ENCODE measurements at regions not wholly inside any gene's neighbourhood (a gene's known extent, or its start where the extent isn't known, plus 50 kb on each side); places are given as distances from the start of the nearest gene placed in this dataset.

DNA sequence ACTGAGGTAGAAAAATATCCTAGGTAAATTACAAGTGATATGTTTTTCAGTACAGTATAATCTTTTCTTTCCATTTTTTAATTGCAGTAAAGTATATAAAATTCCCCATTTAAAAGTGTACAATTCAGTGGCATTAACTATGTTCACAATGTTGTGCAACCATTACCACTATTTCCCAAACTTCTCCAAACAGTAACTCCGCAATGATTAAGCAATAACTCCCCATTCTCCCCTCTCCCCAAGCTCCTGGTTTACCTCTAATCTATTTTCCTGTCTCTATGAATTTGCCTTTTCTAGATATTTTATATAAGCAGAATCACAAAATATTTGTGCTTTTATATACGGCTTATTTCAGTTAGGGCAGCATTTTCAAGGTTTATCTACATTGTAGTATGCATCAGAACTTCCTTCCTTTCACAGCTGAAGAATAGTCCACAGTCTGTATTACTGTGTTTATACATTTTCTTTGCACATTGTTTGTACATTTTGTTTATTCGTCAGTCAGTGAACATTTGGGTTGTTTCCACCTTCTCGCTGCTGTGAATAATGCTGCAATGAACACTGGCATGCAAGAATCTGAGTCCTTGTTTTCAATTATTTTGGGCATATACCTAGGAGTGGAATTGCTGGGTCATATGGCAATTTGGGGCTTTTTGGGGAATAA is 110.7 kb downstream of the RPL27A start:
- WGBS (ENCODE audit: insufficient coverage, low coverage, missing lambda C conversion rate): 6% methylated on average over 4 of the region's 4 CpGs
- intact Hi-C loops (cut with micrococcal nuclease): no loop called here
- no peak overlapping the region for H3K4me3 ChIP-seq
- H3K36me3 ChIP-seq (ENCODE audit: control insufficient read depth, insufficient read depth, low read length): no peaks in the 10 kb centered on the region
- peaks cover 18% of the 10 kb centered on the region in 2 experiments; a peak in 4 of 5 replicates for H3K27me3 ChIP-seq (ENCODE audit: control insufficient read depth in 2 of 2, insufficient read depth in 2 of 2, low read length in 2 of 2)
- in situ Hi-C loops (cut with MboI): no loop called here
- ATAC-seq (no peak), FAIRE-seq (no peak), DNase-seq (ENCODE audit: extremely low read depth in 1 of 4, low spot score in 3 of 4) (no peak)
- H3K4me2 ChIP-seq (ENCODE audit: insufficient read depth, low read length): no peak overlapping the region
- no peaks in the 10 kb centered on the region for H3K9me1 ChIP-seq (ENCODE audit: control insufficient read depth, insufficient read depth, low read length)
- H3K9me3 ChIP-seq (replicated peaks; ENCODE audit: control insufficient read depth, insufficient read depth, low read depth, low read length): no peaks in the 10 kb centered on the region
- H3K9ac ChIP-seq (ENCODE audit: insufficient read depth in 1 of 2, low read depth in 2 of 2, low read length in 2 of 2): no peak overlapping the region
- ChIA-PET CTCF (ENCODE audit: low intra/inter-chr PET ratio) (no interaction called here), POLR2A (no interaction called here)
- TF ChIP-seq DMBX1 (CRISPR knock-in tag; IDR thresholded peaks at IDR 0.05; ENCODE audit: borderline replicate concordance) (no peak), RCOR1 (IDR thresholded peaks at IDR 0.05; ENCODE audit: borderline replicate concordance in 1 of 2, low read depth in 2 of 2, low read length in 2 of 2) (no peak), NELFE (IDR thresholded peaks at IDR 0.05; ENCODE audit: insufficient read depth, insufficient read length) (no peak), CEBPG (CRISPR knock-in tag; IDR thresholded peaks at IDR 0.05) (no peak), CEBPG (tag; conservative IDR thresholded peaks at IDR 0.05 in 1 of 2, IDR thresholded peaks at IDR 0.05 in 1 of 2) (peak; percentile 75 to 76), CEBPB (tag; IDR thresholded peaks at IDR 0.05) (peak; percentile 84), POLR2AphosphoS2 (IDR thresholded peaks at IDR 0.05; ENCODE audit: low read length) (no peak), ZNF668 (CRISPR knock-in tag; IDR thresholded peaks at IDR 0.05) (no peak), SRSF7 (optimal IDR thresholded peaks at IDR 0.05; ENCODE audit: low read depth, low read length) (no peak)
- no TSS peak for BruUV-seq (replicated peaks)
- H2AFZ ChIP-seq (ENCODE audit: low read depth, low read length): no peak overlapping the region
- H3K27ac ChIP-seq (ENCODE audit: extremely low read depth, low read depth, low read length): no peak overlapping the region
- no peaks in the 10 kb centered on the region for H4K20me1 ChIP-seq (replicated peaks; ENCODE audit: control insufficient read depth, insufficient read depth, low read length)
- no peaks in the 10 kb centered on the region for H3K79me2 ChIP-seq (ENCODE audit: control insufficient read depth, insufficient read depth, low read length)
- H3K4me1 ChIP-seq (replicated peaks in 1 of 2; ENCODE audit: control insufficient read depth in 2 of 2, insufficient read depth in 2 of 2, low read length in 2 of 2): no peaks in the 10 kb centered on the region

All from K562 (cell line).